ENCODE measurements at regions not wholly inside any gene's neighbourhood (a gene's known extent, or its start where the extent isn't known, plus 50 kb on each side); places are given as distances from the start of the nearest gene placed in this dataset.
"Not testable (repeated sequence)": the region's sequence is repeated elsewhere in the genome, so short reads cannot be mapped to it uniquely, and the experiment has no call there.

GRCh38 chr2:36238106-36238505 lies 117.5 kb upstream of the CRIM1 start:
- no peak for DNase-seq (ENCODE audit: low spot score)
- intact Hi-C loops (cut with DNase I): no loop called here

- no peak for DNase-seq (ENCODE audit: low spot score)
Observed at GRCh38 chr2:36235882-36236281, 119.7 kb upstream of the CRIM1 start.

GRCh38 chr2:36235426-36235825 lies 120.2 kb upstream of the CRIM1 start:
- intact Hi-C loops (cut with DNase I): no loop called here

More at GRCh38 chr2:36235882-36236281, 119.7 kb upstream of the CRIM1 start:
- intact Hi-C loops (cut with DNase I): no loop called here

GRCh38 chr2:36223259-36223658 lies 132.3 kb upstream of the CRIM1 start:
- DNase-seq (ENCODE audit: low spot score): no peak
- intact Hi-C loops (cut with DNase I): no loop called here

More at GRCh38 chr2:36235426-36235825, 120.2 kb upstream of the CRIM1 start:
- no peak for DNase-seq (ENCODE audit: low spot score)

- no peak for DNase-seq (ENCODE audit: low spot score)
- intact Hi-C loops (cut with DNase I): no loop called here
Observed at GRCh38 chr2:36222485-36222884, 133.1 kb upstream of the CRIM1 start.

GRCh38 chr2:36214691-36215090 lies 140.9 kb upstream of the CRIM1 start:
- intact Hi-C loops (cut with DNase I): no loop called here
- DNase-seq (ENCODE audit: low spot score): no peak

GRCh38 chr2:36203366-36203765 lies 152.2 kb upstream of the CRIM1 start:
- intact Hi-C loops (cut with DNase I): no loop called here

GRCh38 chr2:36197181-36197971 lies 158.2 kb upstream of the CRIM1 start:
- DNase-seq (ENCODE audit: low spot score): no peak
- intact Hi-C loops (cut with DNase I): no loop called here

More at GRCh38 chr2:36203366-36203765, 152.2 kb upstream of the CRIM1 start:
- DNase-seq (ENCODE audit: low spot score): no peak

- no peak for DNase-seq (ENCODE audit: low spot score)
- intact Hi-C loops (cut with DNase I): no loop called here
Observed at GRCh38 chr2:36193680-36194079, 161.9 kb upstream of the CRIM1 start.

GRCh38 chr2:36192983-36193382 lies 162.6 kb upstream of the CRIM1 start:
- intact Hi-C loops (cut with DNase I): no loop called here
- no peak for DNase-seq (ENCODE audit: low spot score)

- intact Hi-C loops (cut with DNase I): no loop called here
- no peak for DNase-seq (ENCODE audit: low spot score)
Observed at GRCh38 chr2:36190097-36190496, 165.5 kb upstream of the CRIM1 start.

GRCh38 chr2:36185624-36186023 lies 170.0 kb upstream of the CRIM1 start:
- DNase-seq (ENCODE audit: low spot score): no peak

GRCh38 chr2:36184848-36185247 lies 170.7 kb upstream of the CRIM1 start:
- DNase-seq (ENCODE audit: low spot score): no peak
- intact Hi-C loops (cut with DNase I): no loop called here

More at GRCh38 chr2:36185624-36186023, 170.0 kb upstream of the CRIM1 start:
- intact Hi-C loops (cut with DNase I): no loop called here

GRCh38 chr2:36180789-36181482 lies 174.6 kb upstream of the CRIM1 start:
- intact Hi-C loops (cut with DNase I); DNase-seq (ENCODE audit: low spot score): not testable (repeated sequence)

- DNase-seq (ENCODE audit: low spot score); intact Hi-C loops (cut with DNase I): not testable (repeated sequence)
Observed at GRCh38 chr2:36180293-36180692, 175.3 kb upstream of the CRIM1 start.

- DNase-seq (ENCODE audit: low spot score); intact Hi-C loops (cut with DNase I): not testable (repeated sequence)
Observed at GRCh38 chr2:36179668-36180269, 175.8 kb upstream of the CRIM1 start.

GRCh38 chr2:36178384-36178783 lies 177.2 kb upstream of the CRIM1 start:
- no peak for DNase-seq (ENCODE audit: low spot score)
- intact Hi-C loops (cut with DNase I): no loop called here

GRCh38 chr2:36177282-36177681 lies 178.3 kb upstream of the CRIM1 start:
- DNase-seq (ENCODE audit: low spot score): no peak
- intact Hi-C loops (cut with DNase I): no loop called here

GRCh38 chr2:36174920-36175319 lies 180.7 kb upstream of the CRIM1 start:
- intact Hi-C loops (cut with DNase I): no loop called here
- DNase-seq (ENCODE audit: low spot score): no peak

GRCh38 chr2:36173760-36174404 lies 181.7 kb upstream of the CRIM1 start:
- DNase-seq (ENCODE audit: low spot score): no peak
- intact Hi-C loops (cut with DNase I): no loop called here

All from cardiac septum (tissue), 1 donor.